Neural progenitor cell (in vitro differentiated cells): ENCODE measurements at regions not wholly inside any gene's neighbourhood (a gene's known extent, or its start where the extent isn't known, plus 50 kb on each side); places are given as distances from the start of the nearest gene placed in this dataset.

ENCODE experiments used
- DNase-seq: peaks from one replicate; pipeline ENCODE4 v3.0.0-alpha.2; 2016; ENCODE audit warnings: low spot score
- H2AFZ ChIP-seq: fragments of 200-600 bp; sonication (generic); replicated peaks from 2 replicates; pipeline ENCODE4 v1.6.1; 2016; ENCODE audit warnings: antibody characterized with exemption
- H3F3A ChIP-seq: fragments of 200-600 bp; sonication (generic); 2 replicates; pipeline ENCODE4 v1.6.1; 2016; ENCODE audit warnings: antibody characterized with exemption, low read depth
- H3K27ac ChIP-seq: fragments of 200-600 bp; sonication (generic); 2 replicates; pipeline ENCODE4 v1.5.1; 2016; ENCODE audit warnings: mild to moderate bottlenecking
- H3K27me3 ChIP-seq: fragments of 200-600 bp; sonication (generic); 2 replicates; pipeline ENCODE4 v1.6.1; 2016; ENCODE audit warnings: mild to moderate bottlenecking, moderate library complexity
- H3K36me3 ChIP-seq: fragments of 200-600 bp; sonication (generic); 2 replicates; pipeline ENCODE4 v1.5.1; 2016
- H3K4me1 ChIP-seq: fragments of 200-600 bp; sonication (generic); 2 replicates; pipeline ENCODE4 v1.6.1; 2016; ENCODE audit warnings: mixed run types
- H3K4me2 ChIP-seq: fragments of 200-600 bp; sonication (generic); 2 replicates; pipeline ENCODE4 v1.6.1; 2016
- H3K4me3 ChIP-seq: fragments of 200-600 bp; sonication (generic); 2 replicates; pipeline ENCODE4 v1.5.1; 2016
- H3K79me2 ChIP-seq: fragments of 200-600 bp; sonication (generic); 2 replicates; pipeline ENCODE4 v1.6.1; 2016; ENCODE audit warnings: low read depth
- H3K9ac ChIP-seq: fragments of 200-600 bp; sonication (generic); 2 replicates; pipeline ENCODE4 v1.6.1; 2016
- H3K9me3 ChIP-seq: fragments of 200-600 bp; sonication (generic); 2 replicates; pipeline ENCODE4 v1.5.1; 2016; ENCODE audit warnings: low read depth
- H4K20me1 ChIP-seq: fragments of 200-600 bp; sonication (generic); 2 replicates; pipeline ENCODE4 v1.6.1; 2016; ENCODE audit warnings: low read depth
- H3K27ac Mint-ChIP-seq: 3 replicates; pipeline ENCODE4 v1.8.0; 2021; ENCODE audit warnings: mixed read lengths
- H3K27me3 Mint-ChIP-seq: 2 replicates; pipeline ENCODE4 v1.8.0; 2022; ENCODE audit warnings: low read depth, mild to moderate bottlenecking, inconsistent platforms, moderate library complexity, mixed read lengths; ENCODE audit not compliant: insufficient read depth
- H3K36me3 Mint-ChIP-seq: 3 replicates; pipeline ENCODE4 v1.8.0; 2021; ENCODE audit warnings: mixed read lengths
- H3K4me1 Mint-ChIP-seq: 3 replicates; pipeline ENCODE4 v1.8.0; 2021; ENCODE audit warnings: mixed read lengths
- H3K4me3 Mint-ChIP-seq: 3 replicates; pipeline ENCODE4 v1.8.0; 2021; ENCODE audit warnings: mild to moderate bottlenecking, moderate library complexity, mixed read lengths
- H3K9me3 Mint-ChIP-seq: 3 replicates; pipeline ENCODE4 v1.8.0; 2020; ENCODE audit warnings: mixed read lengths
- EZH2 ChIP-seq: fragments of 200-600 bp; sonication (generic); IDR thresholded peaks from 2 replicates; pipeline ENCODE4 v1.6.1; 2017; ENCODE audit warnings: antibody characterized with exemption, mild to moderate bottlenecking, moderate library complexity
- EZH2phosphoT487 ChIP-seq: fragments of 200-600 bp; sonication (generic); IDR thresholded peaks from 2 replicates; pipeline ENCODE4 v1.6.1; 2017; ENCODE audit warnings: antibody characterized with exemption
- TF ChIP-seq, protein P1 (sequence below): fragments of 200-600 bp; sonication (generic); IDR thresholded peaks from 2 replicates; pipeline ENCODE4 v1.5.1; 2017; ENCODE audit warnings: antibody characterized with exemption, mild to moderate bottlenecking

DNA sequence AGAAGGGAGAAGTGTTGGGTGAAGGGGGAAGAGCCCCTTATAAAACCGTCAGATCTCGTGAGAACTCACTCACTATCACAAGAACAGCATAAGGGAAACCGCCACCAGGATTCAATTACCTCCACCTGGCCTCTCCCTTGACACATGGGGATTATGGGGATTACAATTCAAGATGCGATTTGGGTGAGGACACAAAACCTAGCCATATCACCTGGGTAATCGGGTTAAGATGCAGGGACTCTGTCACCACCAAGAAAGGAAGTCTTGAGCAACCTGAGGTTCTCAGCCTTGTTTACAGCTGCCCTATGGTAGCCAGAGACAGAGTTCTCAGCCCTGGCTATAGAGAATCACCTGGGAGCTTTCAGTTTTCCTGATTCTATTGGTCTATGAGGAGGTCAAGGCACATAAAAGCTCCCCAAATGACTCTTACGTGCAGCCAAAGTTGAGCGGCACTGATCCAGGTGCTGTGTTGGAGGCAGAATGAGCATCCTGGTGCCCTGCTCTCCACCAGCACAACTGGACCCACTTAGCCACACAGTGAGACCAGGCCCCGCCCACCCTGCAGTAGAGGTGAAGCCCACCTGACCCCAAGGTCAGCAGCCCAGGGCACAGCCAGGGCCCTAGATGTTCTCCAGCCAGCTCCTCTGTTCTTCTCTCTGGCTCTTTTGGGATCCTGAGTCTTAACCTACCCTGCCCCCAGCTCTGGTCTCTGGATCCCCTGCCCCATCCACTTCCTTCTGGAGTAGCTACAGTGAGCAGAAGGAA lies 138.5 kb upstream of the CDH5 start:
- no peaks in the 10 kb centered on the region for H3K79me2 ChIP-seq
- H3K9me3 ChIP-seq, result no peaks in the 10 kb centered on the region
- no peaks in the 10 kb centered on the region for H4K20me1 ChIP-seq
- H2AFZ ChIP-seq, result no peak overlapping the region
- peaks cover 5% of the 10 kb centered on the region for H3K9me3 Mint-ChIP-seq
- TF ChIP-seq, protein P1, sequence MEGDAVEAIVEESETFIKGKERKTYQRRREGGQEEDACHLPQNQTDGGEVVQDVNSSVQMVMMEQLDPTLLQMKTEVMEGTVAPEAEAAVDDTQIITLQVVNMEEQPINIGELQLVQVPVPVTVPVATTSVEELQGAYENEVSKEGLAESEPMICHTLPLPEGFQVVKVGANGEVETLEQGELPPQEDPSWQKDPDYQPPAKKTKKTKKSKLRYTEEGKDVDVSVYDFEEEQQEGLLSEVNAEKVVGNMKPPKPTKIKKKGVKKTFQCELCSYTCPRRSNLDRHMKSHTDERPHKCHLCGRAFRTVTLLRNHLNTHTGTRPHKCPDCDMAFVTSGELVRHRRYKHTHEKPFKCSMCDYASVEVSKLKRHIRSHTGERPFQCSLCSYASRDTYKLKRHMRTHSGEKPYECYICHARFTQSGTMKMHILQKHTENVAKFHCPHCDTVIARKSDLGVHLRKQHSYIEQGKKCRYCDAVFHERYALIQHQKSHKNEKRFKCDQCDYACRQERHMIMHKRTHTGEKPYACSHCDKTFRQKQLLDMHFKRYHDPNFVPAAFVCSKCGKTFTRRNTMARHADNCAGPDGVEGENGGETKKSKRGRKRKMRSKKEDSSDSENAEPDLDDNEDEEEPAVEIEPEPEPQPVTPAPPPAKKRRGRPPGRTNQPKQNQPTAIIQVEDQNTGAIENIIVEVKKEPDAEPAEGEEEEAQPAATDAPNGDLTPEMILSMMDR, result no peak
- TF ChIP-seq EZH2phosphoT487, result no peak
- no peak for TF ChIP-seq EZH2
- peaks cover 16% of the 10 kb centered on the region for H3K4me1 ChIP-seq
- H3K9ac ChIP-seq, result no peak overlapping the region
- H3K27me3 Mint-ChIP-seq, result peaks cover 16% of the 10 kb centered on the region
- no peaks in the 10 kb centered on the region for H3F3A ChIP-seq
- no peak overlapping the region for H3K4me3 ChIP-seq
- no peak overlapping the region for H3K27ac ChIP-seq
- H3K27ac Mint-ChIP-seq, result peak overlapping the region; percentile 33
- peaks cover 45% of the 10 kb centered on the region for H3K4me1 Mint-ChIP-seq
- H3K4me3 Mint-ChIP-seq, result peak overlapping the region; percentile 48
- no peaks in the 10 kb centered on the region for H3K27me3 ChIP-seq
- no peak overlapping the region for H3K4me2 ChIP-seq
- H3K36me3 ChIP-seq, result no peaks in the 10 kb centered on the region
- no peak for DNase-seq
- H3K36me3 Mint-ChIP-seq, result no peaks in the 10 kb centered on the region

DNA sequence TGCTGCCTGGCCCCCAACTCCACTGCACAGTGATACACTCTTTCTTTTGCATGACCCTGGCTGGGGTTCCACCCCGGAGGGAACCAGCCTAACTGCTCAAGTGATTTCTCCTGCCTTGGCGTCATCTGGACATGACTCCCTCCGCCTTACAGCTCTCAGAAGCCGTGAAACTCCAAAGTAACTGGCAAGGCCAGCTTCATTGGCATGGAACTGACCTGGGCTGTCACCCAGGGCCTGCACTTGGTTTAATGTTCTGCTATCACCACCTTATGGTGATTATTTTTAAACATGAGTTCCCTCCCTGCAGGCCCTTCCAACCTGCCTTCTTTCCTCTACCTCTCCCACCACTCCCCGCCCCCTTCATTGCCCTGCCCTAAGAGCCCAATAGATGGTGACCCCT lies 139.7 kb upstream of the CDH5 start:
- Histone ChIP-seq H3K27ac (no peak overlapping the region), H2AFZ (no peak overlapping the region), H3K9me3 (no peaks in the 10 kb centered on the region), H4K20me1 (no peaks in the 10 kb centered on the region), H3F3A (no peaks in the 10 kb centered on the region), H3K9ac (no peak overlapping the region), H3K27me3 (no peaks in the 10 kb centered on the region), H3K4me1 (peaks cover 15% of the 10 kb centered on the region), H3K4me2 (no peak overlapping the region), H3K36me3 (no peaks in the 10 kb centered on the region), H3K79me2 (no peaks in the 10 kb centered on the region), H3K4me3 (no peak overlapping the region)
- Mint-ChIP-seq H3K27ac (peak overlapping the region; percentile 53), H3K9me3 (peaks cover 5% of the 10 kb centered on the region), H3K4me3 (no peak overlapping the region), H3K4me1 (peaks cover 45% of the 10 kb centered on the region), H3K36me3 (no peaks in the 10 kb centered on the region), H3K27me3 (peaks cover 18% of the 10 kb centered on the region)
- TF ChIP-seq EZH2phosphoT487, result no peak
- TF ChIP-seq, protein P1, result no peak
- no peak for TF ChIP-seq EZH2
- DNase-seq, result no peak

DNA sequence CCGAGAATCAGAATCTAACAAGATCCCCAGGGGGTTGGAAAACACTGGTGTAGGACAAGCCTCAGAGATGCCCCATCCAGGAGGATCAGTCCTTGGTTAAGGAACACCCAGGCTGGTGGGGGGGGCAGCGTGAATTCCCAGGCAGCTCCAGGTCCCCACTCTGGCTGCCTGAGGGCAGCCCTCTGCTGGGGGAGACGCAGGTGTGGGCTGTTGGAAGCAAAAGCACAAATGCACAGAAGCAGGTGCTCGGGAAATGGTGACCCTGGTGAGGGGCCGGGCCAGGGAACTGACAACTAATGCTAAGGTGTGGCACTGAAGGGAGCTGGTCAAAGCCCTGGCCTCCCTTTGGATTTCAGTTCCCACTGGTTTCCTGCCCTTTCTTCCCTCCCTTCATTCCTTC lies 140.8 kb upstream of the CDH5 start:
- Histone ChIP-seq H3F3A (no peaks in the 10 kb centered on the region), H2AFZ (no peak overlapping the region), H3K4me2 (no peak overlapping the region), H3K9me3 (no peaks in the 10 kb centered on the region), H3K27me3 (no peaks in the 10 kb centered on the region), H3K36me3 (no peaks in the 10 kb centered on the region), H3K9ac (no peak overlapping the region), H4K20me1 (no peaks in the 10 kb centered on the region), H3K4me3 (no peak overlapping the region), H3K27ac (no peak overlapping the region), H3K79me2 (no peaks in the 10 kb centered on the region), H3K4me1 (peaks cover 11% of the 10 kb centered on the region)
- no peak overlapping the region for H3K27ac Mint-ChIP-seq
- TF ChIP-seq EZH2 (no peak), EZH2phosphoT487 (no peak)
- TF ChIP-seq, protein P1, result no peak
- no peak for DNase-seq
- H3K36me3 Mint-ChIP-seq, result no peaks in the 10 kb centered on the region
- H3K9me3 Mint-ChIP-seq, result peaks cover 5% of the 10 kb centered on the region
- H3K27me3 Mint-ChIP-seq, result peaks cover 14% of the 10 kb centered on the region
- peaks cover 39% of the 10 kb centered on the region for H3K4me1 Mint-ChIP-seq
- H3K4me3 Mint-ChIP-seq, result no peak overlapping the region
